Coronary artery (tissue), 2 donors: ENCODE measurements at regions not wholly inside any gene's neighbourhood (a gene's known extent, or its start where the extent isn't known, plus 50 kb on each side); places are given as distances from the start of the nearest gene placed in this dataset.

ENCODE experiments used
- DNase-seq: peaks from one replicate; pipeline ENCODE4 v3.0.0-alpha.2; 2017; ENCODE audit warnings: low spot score
- H3K27ac ChIP-seq, 2 donors: fragments of 200-600 bp; sonication (generic); one replicate each; pipeline ENCODE4 v1.5.1; 2016 to 2019
- H3K4me3 ChIP-seq: fragments of 200-600 bp; sonication (generic); 2 replicates; pipeline ENCODE4 v1.5.1; 2016; ENCODE audit warnings: mild to moderate bottlenecking, moderate library complexity
- CTCF ChIP-seq: fragments of 200-600 bp; sonication (generic); IDR thresholded peaks from one replicate; pipeline ENCODE4 v1.5.1; 2019; ENCODE audit warnings: antibody characterized with exemption

DNA sequence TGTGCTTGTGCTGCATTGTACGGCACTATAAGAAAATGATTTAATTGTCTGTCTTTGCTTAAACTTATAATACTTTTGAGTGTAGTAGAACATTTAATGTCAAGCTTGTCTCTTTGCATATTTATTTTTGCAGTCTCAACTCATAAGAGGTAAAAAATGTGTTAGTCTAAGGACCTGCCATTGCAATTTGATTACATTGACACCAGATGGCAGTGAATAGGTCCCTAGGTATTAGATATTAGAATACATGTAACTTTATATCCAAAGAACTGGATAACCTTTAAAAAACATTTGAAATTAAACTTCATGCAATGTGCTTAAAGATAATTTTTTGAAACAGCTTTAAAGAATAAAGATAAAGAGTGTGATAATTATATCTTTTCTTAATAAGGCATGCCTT is 1421.3 kb downstream of the OLFM4 start:
- DNase-seq = no peak
- Histone ChIP-seq H3K4me3 (no peak overlapping the region), H3K27ac (no peak overlapping the region)
- no peak for TF ChIP-seq CTCF

DNA sequence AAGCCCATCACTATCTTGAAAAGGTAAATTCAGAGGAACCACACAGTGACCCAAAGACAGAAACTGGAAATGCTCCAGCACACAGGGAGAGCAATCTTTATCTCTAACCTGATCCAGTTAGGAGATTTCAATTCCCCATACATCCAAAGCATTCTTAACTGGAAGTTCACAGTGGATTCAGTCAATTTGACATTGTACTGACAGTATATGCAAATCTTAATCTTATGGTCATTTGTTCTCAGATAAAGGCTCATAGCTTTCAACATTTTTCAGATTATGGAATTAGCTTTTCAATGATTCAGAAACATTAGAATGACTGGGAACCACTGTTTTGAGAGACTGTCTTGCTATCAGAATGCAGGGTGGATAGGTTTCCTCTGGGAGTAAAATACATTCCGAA is 1455.6 kb downstream of the OLFM4 start:
- no peak for DNase-seq
- no peak for TF ChIP-seq CTCF
- Histone ChIP-seq H3K4me3 (no peak overlapping the region), H3K27ac (no peak overlapping the region)

GRCh38 chr13:54486421-54487166 is 1458.0 kb downstream of the OLFM4 start:
- H3K4me3 ChIP-seq = no peak overlapping the region
- DNase-seq = no peak
- no peak overlapping the region for H3K27ac ChIP-seq
- TF ChIP-seq CTCF = no peak

DNA sequence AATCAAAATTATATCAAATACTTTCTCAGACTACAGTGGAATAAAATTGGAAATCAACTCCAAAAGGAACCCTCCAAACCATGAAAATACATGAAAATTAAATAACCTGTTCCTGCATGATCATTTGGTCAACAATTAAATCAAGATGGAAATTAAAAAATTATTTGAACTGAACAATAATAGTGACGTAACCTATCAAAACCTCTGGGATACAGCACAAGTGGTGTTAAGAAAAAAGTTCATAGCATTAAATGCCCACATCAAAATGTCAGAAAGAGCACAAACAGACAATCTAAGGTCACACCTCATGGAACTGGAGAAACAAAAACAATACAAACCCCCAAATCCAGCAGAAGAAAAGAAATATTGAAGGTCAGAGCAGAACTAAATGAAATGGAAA is 1460.7 kb downstream of the OLFM4 start:
- Histone ChIP-seq H3K27ac (no peak overlapping the region), H3K4me3 (no peak overlapping the region)
- no peak for DNase-seq
- TF ChIP-seq CTCF = no peak

DNA sequence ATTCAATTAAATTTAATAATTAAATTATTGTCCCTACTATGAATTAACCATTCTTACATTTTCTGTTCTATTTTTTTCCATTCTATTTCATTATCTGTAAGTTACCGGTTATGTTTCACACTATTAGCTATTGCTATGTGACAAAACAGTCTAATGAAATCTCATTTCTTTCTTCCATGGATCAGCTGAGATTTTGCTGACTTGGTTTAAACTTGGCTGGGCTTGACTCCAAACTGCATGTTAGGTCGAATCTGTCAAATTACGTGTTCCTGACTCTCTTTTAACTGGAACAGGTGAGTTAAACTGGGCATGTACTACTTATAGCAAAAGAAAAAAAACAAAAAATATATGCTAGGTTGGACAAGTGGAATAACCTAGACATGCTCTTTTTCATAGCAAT is 1464.4 kb downstream of the OLFM4 start:
- no peak for TF ChIP-seq CTCF
- Histone ChIP-seq H3K4me3 (no peak overlapping the region), H3K27ac (no peak overlapping the region)
- no peak for DNase-seq

DNA sequence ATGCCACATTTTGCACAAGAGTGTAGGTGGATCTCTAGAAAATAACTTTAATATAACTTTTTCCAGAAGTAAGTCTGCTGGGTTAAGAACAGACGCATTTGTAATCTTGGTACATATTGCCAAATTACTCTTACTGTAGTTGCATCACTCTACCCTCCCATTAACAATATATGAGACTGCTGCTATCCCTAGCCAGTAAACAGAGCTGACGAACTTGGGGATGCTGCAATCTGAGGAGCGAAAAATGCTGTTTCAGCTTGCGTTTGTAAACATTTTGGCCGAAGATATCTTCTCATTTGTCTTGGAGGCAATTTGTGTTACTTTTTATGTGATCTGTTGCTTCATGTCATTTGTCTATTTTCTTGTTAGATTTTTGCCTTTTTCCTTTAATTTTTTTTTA is 1482.8 kb downstream of the OLFM4 start:
- no peak for DNase-seq
- no peak for TF ChIP-seq CTCF
- H3K4me3 ChIP-seq = no peak overlapping the region

DNA sequence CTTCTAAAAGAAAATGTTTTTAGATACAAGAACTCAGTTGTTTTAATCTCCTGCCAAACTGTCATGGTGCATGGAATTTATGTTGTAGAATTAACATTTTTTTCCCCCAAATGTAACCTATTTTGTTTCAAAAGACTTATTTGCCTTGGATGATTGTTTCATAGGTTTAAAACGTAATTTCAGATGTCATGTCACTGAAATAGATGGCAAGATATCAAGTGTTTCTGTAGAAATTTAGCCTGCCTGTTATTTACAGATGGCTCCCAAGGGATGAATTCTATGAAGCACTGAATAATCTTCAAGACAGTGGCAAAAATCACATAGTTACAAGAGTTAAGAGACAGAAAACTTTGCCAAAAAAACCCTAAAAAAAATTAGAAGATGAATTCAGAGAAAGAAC is 1484.6 kb downstream of the OLFM4 start:
- no peak for DNase-seq
- TF ChIP-seq CTCF = no peak
- Histone ChIP-seq H3K27ac (no peak overlapping the region), H3K4me3 (no peak overlapping the region)

More for the DNA sequence above, 1482.8 kb downstream of the OLFM4 start:
- H3K27ac ChIP-seq = no peak overlapping the region
